GM18517 (cell line): ENCODE measurements at regions not wholly inside any gene's neighbourhood (a gene's known extent, or its start where the extent isn't known, plus 50 kb on each side); places are given as distances from the start of the nearest gene placed in this dataset.
"Not testable (repeated sequence)": the region's sequence is repeated elsewhere in the genome, so short reads cannot be mapped to it uniquely, and the experiment has no call there.

Experiments
- ATAC-seq: cut with Tn5 transposase; IDR thresholded peaks from one replicate; pipeline ENCODE4 v1.9.1; 2021; ENCODE audit warnings: mild to moderate bottlenecking, moderate library complexity; ENCODE audit not compliant: unreplicated experiment

DNA sequence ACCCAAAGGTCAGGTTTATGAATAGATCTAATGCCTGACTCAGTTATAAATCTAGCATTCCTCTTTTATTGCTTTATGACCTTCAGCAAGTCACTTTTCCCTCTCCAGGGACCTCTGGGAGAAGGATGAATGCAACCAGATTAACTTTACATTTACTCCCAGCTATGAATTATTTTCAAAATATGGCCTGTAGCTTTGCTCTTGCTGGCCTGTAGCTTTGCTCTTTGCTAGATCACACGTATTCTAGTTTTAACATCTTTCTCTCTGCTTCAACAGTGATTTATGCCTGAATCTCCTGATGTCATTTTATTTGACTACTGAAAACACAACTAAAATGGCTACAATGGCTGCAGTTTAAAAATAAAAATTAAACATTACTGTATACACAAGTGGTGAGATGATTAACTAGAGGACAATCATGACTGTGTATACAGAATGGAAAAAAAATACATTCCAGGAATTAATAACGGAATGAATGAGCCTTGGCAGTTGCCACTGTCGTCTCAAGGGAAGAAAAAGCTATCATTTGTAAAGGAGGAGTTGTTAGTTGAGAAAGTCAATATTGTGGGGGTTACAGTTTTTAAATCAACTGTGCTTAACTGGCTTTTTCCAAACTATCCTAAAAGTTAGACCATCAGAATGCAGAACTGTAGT, 434.5 kb upstream of the GOT2 start:
- no peak for ATAC-seq

DNA sequence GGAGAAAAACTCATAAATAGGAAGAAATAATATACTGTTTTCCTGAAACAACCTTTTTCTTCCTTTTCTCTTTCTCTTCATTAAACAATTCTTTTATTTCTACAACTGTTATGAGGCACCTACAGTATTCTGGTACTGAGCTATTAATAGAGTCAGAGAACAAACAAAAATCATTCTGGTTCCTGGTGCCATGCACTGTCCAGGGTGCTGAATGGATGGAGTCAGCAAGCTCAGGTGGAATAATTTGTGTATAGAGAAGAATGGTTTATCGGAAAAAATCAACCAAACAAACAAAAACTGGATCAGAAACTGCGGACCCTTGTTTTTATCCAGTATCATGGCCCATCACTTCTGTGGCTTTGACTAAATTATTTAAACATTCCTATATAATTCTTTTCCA, 430.3 kb upstream of the GOT2 start:
- ATAC-seq, result no peak

DNA sequence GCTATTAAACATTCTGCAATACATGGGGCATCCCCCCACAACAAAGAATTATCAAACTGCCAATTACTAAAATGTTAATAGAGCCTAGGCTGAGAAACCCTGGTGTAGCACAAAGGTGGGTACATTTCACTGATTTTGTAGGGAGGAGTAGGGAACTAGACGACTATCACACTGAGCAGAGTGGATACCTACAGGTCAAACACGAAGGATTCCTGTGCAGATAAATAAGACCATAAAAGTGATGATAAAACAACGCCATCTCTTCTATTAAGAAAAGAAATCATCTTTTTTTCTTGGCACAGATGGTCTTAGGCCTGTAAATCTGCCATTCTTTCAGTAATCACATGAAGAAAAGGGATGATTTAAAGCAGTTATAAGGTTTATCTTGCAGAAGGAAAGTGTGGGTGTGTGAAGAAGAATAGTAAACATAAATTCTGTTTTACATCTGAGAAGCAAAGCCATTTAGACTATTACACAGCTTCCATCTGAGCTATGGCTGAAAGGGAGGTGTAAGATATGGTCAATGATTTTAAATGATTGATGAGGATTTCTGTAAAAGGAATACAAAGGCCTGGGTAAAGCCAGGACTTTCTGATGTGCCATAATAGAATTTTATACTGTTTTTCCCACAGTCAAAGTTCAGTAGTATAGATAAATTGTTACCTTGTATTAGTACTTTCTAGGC, 429.4 kb upstream of the GOT2 start:
- no peak for ATAC-seq

DNA sequence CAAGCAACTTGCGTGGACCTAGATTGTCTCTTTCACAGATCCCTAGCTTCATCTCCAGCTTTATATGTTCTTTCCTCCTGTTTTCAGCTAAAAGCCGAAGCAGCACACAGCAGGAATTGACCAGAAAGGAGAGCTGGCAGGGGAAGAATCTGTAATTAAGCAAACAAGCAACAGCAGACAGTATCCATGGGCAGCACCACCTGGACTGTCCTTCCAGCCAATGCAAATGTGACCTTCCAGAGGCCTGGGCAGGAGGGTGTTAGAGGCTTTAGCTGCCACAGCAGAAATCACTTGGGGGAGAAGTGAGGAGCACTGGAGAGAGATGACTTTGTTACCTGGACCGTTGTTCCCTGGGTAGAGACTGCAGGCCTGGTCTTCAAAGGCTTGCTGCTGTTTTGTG, 427.6 kb upstream of the GOT2 start:
- ATAC-seq, result no peak

DNA sequence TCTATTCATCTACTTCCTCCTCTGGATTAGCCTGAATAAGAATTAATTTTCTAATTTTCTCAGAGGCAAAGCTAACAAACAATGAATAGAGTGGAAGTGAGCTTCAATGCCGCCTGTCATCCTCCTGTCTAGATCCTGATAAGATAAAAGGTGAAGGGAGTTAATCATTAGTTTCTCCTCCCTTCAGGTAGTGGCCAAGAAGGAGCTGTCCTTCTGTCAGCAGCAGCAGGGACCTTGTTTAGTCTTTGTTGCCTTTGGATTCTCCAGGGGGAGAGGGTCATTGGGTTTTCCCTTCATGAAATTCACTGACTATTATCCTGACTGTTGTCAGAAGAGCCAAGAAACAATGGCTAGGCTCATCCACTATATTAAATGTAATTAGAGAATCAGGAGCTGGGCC, 420.2 kb upstream of the GOT2 start:
- no peak for ATAC-seq

DNA sequence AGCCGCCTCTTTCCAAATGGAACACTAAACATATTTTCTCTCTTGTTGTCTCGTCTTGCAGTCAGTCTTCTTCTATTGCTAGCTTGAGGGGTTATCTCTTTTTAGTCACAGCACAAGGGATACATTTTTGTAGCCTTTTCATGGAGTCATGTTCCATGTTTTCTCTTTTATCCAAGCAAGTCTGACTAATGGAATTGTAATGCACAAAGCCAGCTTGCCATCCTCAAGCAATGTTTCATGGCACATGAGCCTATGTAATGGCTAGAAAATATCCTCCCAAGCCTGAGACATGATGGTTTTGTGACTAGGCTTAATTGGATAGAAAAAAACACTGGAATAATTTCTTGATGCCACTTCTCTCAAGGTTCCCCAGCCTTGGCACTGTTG, 414.6 kb upstream of the GOT2 start:
- no peak for ATAC-seq

DNA sequence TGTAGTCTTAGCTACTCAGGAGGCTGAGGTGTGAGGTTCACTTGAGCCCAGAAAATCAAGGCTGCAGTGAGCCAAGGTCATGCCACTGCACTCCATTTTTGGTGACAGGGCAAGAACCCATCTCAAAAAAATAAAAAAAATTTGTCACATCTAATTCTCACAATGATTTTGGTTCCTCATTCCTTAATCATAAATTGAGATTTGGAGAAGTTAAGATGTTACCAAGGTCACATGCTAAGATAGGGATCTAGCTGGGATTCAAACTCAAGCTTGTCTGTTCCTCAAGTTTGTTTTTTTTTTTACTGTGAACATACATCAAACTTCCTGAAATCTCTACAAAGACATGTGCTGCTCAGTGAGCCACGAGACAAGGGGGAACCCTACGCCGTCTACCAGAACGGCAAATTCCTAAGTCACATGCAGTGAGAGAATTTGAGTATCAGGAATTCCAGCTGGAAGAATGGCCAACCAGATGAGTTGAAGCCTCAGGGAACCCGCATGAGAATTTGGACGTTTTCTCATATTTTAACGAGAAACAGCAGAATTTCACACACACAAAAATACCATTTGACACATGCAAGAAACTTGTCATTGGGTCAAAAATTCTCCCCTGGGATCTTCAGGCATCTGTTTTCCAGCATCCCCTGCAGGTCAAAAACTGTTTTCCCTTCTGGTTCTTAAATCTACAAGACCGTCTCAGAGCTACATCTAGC, 414.1 kb upstream of the GOT2 start:
- no peak for ATAC-seq

DNA sequence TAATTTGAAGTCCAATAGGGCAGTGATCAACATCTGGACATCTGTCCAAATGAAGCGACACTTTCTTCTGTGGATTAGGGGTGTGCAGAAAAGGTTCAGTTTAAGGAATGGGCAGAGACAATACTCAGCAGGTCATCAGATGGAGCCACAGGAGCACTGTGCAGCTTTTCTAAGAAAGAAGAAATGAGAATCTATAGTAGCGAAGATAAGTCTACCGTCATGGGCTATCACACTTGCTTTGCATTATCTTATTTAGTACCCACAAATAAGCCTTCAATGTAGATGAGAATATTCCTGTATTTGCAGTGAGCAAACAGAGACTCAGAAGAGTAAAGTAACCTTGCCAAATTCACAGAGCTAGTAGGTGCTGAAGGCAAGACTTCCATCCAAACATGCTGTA, 412.0 kb upstream of the GOT2 start:
- no peak for ATAC-seq

DNA sequence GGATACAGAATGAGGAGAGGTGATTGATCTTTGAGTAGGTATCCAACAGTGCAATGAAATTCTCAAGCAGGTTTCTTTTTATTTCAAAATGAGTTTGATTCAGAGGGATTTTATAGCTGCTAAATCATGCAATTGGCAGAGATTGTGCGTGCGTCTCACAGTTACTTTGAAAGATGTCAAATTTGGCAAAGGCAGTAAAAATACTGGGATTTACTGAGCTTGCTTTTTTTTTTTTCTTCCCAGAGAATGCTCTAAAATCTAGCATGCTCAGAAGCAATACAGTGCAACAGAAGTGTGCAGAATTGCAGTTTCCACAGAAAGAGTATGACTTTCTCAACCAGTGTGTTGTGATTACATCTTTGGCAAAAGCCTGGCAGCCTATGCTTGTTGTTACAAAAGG, 410.7 kb upstream of the GOT2 start:
- no peak for ATAC-seq

DNA sequence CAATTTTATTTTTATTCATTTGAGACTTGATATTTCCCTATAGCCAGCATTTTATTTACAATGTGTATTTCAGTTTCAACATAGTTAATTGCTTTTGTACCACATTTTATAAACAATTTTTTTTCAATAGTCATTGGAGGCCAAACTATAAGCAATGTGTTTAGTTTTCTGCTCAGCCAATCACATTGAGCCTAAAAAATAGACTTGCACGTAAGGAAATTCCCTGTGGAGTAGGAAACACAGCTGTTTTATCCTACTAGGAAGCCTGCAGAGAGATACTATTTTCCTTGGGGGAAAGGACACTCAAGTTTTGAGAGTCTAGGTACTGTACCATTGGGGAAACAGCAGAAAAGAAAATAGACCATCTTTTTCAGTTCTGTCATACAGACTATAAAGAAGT, 410.2 kb upstream of the GOT2 start:
- ATAC-seq, result no peak

DNA sequence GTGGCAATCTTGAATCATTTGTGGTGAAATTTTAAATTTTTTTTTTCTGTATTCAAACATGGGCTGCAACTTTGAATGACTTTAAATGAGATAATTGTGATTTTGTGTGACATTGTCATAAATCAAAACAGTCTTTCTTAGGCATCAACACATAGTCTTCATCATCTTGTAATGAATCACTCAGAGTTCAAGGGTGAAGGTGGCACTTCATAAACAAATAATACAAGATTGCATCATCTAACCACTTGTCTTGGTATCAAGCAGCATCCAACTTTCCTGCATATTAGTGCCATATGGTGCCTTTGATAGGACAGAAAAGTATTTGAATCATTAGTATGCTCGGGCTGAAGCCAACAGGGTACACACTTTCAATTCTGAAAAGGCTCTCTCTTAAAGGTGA, 392.4 kb upstream of the GOT2 start:
- no peak for ATAC-seq

DNA sequence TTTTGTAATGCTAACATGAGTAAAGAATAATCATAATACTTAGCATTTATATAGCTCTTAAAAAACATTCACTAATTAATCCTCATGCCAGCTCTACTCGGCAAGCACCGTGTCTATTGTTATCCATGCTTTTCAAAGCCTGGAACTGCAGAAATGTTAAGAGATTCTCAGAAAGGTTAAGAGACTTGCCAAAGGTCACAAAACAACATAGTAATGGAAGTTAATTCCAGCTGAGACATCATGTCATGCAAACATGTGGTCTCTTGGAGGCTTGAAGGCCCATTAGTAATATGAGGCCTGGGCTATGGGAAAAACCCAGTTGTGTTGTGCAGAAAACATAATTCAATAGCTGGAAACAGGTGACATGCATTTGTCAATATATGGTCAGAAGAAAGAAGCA, 389.9 kb upstream of the GOT2 start:
- ATAC-seq, result no peak

DNA sequence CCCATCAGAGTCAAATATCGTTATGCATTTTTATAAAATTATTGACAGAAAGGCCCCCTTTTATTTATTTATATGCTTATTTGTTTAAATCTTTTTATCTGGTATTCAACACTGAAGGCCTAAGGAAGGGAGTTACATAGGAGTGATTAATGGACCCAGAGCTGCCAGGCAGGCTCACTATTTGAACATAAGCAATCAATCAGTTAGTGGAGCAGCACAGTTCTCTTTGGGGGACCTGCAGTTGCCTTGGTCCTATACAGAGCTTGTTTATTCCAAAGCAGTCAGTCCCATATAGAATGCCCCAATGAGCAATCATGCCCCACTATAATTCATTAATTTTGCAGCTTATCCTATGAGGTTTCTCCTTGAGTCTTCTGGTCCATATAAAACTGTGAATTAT, 389.4 kb upstream of the GOT2 start:
- no peak for ATAC-seq

DNA sequence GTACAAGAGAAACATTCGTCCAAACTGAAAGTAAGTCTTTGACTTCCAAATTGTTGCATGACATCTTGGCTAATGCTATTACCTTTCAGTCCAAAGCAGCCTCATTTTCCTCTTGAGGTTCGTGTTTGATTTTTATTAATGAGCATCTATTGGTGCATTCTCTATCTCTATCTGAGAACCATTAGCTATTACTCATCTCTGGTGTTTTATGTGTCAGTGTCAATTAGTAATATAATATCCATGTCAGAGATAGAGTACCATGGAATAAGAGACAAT, 388.1 kb upstream of the GOT2 start:
- ATAC-seq, result no peak

DNA sequence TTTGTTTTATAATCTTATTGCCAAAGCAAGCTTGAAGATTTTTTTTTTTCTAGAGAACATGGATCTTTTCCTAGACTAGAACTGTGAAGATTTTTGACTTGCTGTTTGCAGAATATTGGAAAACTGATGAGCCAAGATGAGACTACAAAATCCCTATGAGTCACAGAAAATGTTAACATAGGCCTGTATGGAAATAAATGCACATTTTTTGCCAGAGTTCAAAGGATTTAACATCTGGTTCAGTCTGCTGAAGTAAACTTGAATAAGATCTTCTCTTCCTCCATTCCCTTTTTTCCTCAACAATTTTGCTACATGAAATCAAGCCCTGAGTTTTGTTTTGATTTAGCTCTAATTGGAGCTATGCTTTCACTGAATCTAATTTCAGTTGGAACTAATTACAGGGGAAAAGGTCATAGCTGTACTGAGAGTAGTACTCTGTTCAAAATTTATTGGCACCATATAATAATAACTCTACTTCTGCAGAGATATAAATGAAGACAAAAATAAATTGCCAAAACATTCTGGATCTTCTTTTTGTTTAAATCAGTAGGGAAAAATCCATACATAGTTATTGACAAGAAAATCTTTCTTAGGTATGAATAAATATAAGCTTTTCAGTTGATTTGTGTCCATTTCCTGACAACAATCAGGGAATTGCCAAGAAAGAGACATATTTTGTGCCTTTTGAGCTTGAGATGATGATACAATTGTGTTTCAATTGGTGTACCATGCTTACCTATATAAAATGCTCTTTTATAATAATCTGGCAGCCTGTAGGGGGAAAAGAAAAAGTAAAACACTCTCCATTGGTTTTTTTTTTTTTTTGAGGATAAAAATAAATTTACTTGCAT, 387.5 kb upstream of the GOT2 start:
- ATAC-seq, result no peak

DNA sequence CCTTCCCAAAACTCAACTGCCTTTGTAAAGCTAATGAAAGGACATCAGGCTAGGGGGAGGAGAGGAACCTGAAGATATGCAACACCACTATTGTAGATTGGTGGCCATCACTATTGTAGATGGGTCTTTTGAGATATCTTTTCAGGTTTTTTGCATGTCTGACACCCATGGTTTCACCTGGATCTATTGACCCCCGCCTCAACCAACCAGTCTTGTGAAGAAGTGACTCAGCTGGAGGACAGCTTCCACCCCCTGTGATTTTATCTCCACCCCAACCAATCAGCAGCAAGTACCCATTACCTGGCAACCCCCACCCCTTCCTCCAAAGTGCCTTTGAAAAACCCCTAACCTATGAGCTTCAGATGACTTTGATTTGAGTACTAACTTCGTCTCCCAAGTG, 382.6 kb upstream of the GOT2 start:
- no peak for ATAC-seq

DNA sequence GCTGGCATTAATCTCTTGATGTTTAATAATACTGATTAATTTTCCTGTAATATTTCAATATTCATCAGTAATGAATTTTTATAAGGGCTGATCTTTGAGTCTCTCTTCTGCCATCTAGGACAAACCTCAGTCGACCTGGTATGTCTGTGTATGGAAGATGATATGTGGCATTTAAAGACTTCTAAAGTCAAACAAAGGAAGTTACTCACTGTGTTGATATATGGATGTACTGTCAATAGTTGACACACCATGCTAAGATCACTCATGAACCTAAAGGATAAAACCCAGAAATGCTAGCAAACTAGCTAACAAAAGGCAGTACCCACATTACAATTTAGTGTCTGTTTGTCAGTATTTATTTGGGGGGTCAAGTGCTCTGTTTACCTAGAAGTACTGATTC, 380.7 kb upstream of the GOT2 start:
- no peak for ATAC-seq

DNA sequence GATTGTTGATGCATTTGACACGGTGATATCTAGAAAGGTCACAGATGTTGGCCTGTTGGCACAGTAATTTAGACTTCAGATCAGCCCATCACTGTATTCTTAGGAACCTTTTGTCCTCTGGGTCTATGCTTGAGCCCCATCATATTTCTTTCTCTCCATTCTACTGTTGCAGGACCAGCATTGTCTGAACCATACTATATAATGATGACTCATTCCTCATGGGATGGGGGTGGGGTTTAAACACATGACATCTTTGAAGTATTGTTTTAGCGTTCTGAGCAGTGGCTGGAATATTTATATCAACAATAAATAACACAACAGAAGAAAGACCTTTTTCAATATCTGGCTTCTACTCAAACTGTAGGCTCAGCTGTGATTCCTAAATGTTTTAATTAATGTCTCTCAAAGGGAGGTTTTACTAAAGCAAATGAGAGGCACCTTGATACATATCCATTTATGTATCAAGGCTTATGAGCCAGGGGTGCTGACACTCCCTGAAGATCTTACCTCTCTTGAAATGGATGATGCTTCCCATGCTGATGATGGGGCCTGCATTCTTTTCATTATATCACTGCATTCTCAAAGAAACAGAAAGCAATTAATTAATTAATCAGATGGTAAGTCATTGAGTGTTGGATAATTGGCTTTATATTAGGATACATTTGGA, 379.0 kb upstream of the GOT2 start:
- ATAC-seq, result no peak

DNA sequence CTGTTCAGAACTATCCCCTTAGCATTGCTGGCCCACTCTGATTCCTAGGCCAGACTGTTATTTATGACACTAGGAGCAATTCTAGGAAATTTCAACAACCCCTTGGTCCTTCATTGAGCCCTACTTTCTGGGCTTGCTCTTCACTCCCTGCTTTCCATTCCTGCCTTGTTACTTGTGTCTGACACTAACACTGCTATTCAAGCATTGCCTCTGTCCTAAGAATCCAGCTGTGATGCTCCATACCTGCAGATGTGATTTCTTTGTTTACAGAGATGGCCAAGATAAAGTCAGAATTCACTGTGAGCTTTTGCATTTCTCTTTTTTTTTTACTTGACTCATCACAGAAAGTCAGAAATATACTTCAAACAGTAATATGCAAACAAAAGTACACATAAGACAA, 377.2 kb upstream of the GOT2 start:
- ATAC-seq, result no peak

DNA sequence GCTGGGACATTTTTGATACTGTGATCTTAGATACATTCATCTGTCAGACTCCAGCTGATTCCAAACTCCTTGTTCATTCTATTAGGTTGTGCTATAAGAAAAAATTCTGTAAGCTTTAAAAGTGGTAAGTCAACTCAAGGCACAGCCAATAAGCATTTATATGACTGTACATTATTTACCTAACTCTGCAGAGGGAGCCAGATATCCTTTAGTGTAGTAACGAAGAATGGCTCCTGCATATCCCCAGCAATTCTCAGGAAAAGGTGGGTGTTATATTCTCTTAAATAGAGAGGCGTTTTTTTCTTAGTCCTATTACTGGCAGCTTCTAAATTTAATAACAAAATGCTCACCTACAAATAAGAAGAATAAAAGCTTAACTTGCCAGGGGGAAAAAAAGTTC, 374.3 kb upstream of the GOT2 start:
- ATAC-seq, result no peak

DNA sequence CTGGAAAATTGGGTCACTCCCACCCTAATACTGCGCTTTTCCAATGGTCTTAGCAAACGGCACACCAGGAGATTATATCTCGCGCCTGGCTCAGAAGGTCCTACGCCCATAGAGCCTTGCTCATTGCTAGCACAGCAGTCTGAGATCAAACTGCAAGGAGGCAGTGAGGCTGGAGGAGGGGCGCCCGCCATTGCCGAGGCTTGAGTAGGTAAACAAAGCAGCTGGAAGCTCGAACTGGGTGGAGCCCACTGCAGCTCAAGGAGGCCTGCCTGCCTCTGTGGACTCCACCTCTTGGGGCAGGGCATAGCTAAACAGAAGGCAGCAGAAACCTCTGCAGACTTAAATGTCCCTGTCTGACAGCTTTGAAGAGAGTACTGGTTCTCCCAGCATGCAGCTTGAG, 362.6 kb upstream of the GOT2 start:
- ATAC-seq, result not testable (repeated sequence)
